Nucleus accumbens (tissue), 56 donors: ENCODE measurements at regions not wholly inside any gene's neighbourhood (a gene's known extent, or its start where the extent isn't known, plus 50 kb on each side); places are given as distances from the start of the nearest gene placed in this dataset.
"Not testable (repeated sequence)": the region's sequence is repeated elsewhere in the genome, so short reads cannot be mapped to it uniquely, and the experiment has no call there.

Experiments
- DNase-seq, 56 donors: peaks; one replicate each; lab custom pipeline; 2025; lab: John Stamatoyannopoulos, UW

DNA sequence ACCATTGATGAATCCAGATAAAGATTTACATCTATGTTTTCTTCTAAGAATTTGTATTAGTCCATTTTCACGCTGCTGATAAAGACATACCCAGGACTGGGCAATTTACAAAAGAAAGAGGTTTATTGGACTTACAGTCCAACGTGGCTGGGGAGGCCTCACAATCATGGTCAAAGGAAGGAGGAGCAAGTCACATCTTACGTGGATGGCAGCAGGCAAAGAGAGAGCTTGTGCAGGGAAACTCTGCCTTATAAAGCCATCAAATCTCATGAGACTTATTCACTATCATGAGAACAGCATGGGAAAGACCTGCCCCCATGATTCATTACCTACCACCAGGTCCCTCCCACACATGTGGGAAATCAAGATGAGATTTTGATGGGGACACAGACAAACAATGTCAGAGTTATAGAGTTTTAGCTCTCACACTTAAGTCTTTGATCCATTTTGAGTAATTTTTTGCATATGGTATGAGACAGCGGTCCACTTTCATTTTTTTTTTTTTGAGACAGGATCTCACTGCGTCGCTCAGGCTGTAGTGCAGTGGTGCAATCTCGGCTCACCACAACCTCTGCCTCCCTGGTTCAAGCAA, 53.5 kb upstream of the JADE2 start:
- not testable (repeated sequence) for DNase-seq

DNA sequence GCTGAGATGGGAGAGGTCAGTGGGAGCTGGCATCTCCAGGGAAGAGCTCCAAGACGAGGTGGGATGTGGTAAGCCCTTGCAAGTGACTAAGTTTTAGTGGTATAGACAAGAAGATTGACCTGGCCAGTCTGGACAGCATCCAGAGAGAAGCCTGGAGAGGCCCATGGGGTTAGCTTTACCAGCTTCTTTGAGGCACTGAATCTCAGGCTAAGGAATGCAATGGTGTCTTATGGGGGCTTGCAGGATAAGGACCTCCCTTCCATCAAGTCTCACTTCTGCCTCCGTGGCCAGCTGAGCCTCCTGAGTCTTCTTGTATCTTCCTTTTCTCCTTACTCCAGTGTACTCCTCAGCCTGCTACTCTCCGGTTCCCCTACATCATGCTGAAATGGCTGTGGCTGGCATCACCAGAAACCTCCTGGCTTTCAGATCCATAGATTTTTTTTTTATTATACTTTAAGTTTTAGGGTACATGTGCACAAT, 56.5 kb upstream of the JADE2 start:
- no peak for DNase-seq

DNA sequence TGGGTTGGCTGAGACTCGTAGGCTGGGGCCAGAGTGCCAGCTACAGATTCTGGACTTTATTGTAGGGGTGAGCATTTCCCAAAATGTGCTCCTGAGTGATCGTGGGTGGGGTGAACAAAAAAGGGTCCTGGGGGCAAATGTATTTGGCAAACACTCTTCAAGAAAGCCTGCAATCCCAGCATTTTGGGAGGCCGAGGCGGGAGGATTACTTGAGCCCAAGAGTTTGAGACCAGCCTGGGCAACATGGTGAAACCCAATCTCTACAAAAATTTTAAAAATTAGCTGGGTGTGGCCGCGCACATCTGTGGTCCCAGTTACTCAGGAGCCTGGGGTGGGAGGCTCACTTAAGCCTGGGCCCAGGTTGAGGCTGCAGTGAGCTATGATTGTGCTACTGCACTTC, 55.5 kb upstream of the CDKN2AIPNL start:
- DNase-seq, result no peak

GRCh38 chr5:134466241-134467069, 54.8 kb upstream of the CDKN2AIPNL start:
- DNase-seq, result peak in 54 of 56 donors; percentile 20 to 92 (median 77)

- peak in 49 of 56 donors; percentile 9 to 88 (median 48) for DNase-seq
Measured at GRCh38 chr5:134465816-134466240, 54.1 kb upstream of the CDKN2AIPNL start.

GRCh38 chr5:134464988-134465815, 53.5 kb upstream of the CDKN2AIPNL start:
- DNase-seq, result peak in 1 of 56 donors; percentile 12

DNA sequence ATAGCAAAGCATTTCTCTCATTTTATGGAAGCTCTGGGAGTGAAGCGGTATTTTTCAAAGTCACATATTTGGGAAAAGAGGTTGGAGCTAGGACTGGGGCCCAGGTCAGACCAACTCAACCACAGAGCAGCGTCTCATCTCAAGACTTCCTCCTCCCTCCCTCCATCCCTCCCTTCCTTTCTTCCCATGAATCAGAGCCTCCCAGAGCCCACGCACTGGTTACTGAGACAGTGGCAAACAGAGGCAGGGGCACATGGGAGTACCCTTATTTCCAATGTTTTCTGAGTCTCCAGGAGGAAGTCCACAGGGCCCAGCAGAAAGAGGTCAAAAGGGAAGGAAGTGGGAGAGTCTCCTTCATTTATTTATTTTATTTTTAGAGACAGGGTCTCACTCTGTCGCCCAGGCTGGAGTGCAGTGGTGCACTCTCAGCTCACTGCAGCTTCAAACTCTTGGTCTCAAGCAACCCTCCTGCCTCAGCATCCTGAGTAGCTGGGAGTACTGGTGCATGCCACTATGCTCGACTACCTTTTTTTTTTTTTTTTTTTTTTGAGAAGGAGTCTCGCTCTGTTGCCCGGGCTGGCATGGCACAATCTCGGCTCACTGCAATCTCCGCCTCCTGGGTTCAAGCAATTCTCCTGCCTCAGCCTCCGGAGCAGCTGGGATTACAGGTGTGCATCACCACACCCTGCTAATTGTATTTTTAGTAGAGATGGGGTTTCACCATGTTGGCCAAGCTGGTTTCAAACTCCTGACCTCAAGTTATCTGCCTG, 52.5 kb upstream of the CDKN2AIPNL start:
- no peak for DNase-seq

- no peak for DNase-seq
Measured at GRCh38 chr5:134463176-134463720, 51.6 kb upstream of the CDKN2AIPNL start.

DNA sequence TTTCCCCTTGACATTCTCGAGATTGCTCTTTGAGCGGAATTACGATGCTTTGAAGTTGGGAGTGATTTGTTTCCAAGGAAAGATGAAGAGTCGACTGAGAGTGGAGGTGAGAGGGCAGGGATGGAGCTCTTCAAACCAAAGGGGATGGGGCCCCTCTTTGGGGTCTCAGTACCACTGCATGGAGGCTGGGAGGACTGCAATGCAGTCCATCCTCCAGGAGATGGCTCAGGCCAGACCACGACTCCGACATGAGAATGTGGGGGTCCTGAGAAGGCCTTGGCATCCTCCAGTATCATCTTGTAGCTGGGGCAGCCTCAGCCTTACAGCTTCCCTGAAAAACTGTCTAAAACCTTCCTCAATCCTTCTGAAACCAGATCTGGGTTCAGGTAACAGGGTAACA, 51.1 kb upstream of the CDKN2AIPNL start:
- DNase-seq, result no peak

DNA sequence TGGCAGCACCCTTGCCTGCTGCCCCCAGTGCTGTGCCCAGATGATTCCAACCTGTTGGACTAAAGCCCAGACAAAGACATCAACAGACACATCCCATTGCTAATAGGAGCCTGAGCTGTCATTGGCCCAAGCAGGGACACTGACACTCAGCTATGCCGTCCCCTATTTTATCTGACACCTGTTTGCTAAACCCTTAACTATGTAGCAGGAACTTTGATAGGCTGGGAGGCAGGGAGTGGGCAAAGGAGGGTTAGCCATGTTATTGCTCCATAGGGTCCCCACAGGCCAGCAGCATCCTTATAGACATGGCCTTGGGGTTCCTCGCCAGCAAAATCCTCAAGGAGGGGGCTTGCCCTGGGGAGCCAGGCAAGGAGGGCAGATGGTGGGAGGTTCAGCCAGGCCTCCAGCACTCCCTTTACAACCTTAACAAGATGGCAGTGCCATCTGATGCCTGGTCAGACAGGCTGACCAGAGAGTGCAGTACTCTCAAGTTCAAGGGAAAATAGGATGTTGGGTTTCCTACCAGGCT, 50.4 kb upstream of the CDKN2AIPNL start:
- DNase-seq, result no peak
